Glutamatergic neuron (in vitro differentiated cells): ENCODE measurements at regions not wholly inside any gene's neighbourhood (a gene's known extent, or its start where the extent isn't known, plus 50 kb on each side); places are given as distances from the start of the nearest gene placed in this dataset.

Experiments
- DNase-seq: peaks from one replicate; pipeline ENCODE4 v3.0.0; 2022
- H3K27ac Mint-ChIP-seq: one replicate; pipeline ENCODE4 v1.8.0; 2020; ENCODE audit warnings: mild to moderate bottlenecking, mixed read lengths, inconsistent platforms; ENCODE audit not compliant: unreplicated experiment
- H3K27me3 Mint-ChIP-seq: one replicate; pipeline ENCODE4 v1.8.0; 2020; ENCODE audit warnings: mild to moderate bottlenecking, moderate library complexity, mixed read lengths, inconsistent platforms; ENCODE audit not compliant: unreplicated experiment
- H3K36me3 Mint-ChIP-seq: one replicate; pipeline ENCODE4 v1.8.0; 2020; ENCODE audit warnings: mild to moderate bottlenecking, mixed read lengths, inconsistent platforms; ENCODE audit not compliant: unreplicated experiment
- H3K4me1 Mint-ChIP-seq: one replicate; pipeline ENCODE4 v1.8.0; 2020; ENCODE audit warnings: mild to moderate bottlenecking, low read depth, mixed read lengths, inconsistent platforms; ENCODE audit not compliant: unreplicated experiment
- H3K4me3 Mint-ChIP-seq: one replicate; pipeline ENCODE4 v1.8.0; 2020; ENCODE audit warnings: mild to moderate bottlenecking, mixed read lengths, inconsistent platforms; ENCODE audit not compliant: unreplicated experiment
- H3K9me3 Mint-ChIP-seq: one replicate; pipeline ENCODE4 v1.8.0; 2020; ENCODE audit warnings: mild to moderate bottlenecking, moderate library complexity, mixed read lengths, inconsistent platforms; ENCODE audit not compliant: unreplicated experiment
- TF ChIP-seq, protein P1 (sequence below): fragments of 200-600 bp; sonication (generic); IDR thresholded peaks from one replicate; pipeline ENCODE4 v1.5.0; 2021; ENCODE audit not compliant: partially characterized antibody, unreplicated experiment

DNA sequence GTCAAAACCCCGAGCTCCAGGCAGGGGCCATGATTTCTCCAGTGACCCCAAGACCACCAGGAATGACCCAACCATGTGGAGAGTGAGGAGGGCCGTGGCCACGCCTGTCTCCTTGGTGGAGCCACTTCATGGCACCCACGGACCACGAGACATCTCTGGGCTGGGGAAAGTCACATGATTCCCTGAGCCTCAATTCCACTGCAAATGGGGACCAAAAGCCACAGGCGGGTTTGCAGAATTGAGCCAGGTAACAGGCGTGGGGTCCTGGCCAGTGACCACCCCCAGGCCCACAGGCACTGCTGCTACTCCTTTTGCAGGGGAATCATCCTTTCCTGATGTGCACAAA is 178.9 kb downstream of the CTTN start:
- H3K9me3 Mint-ChIP-seq = no peaks in the 10 kb centered on the region
- TF ChIP-seq, protein P1, sequence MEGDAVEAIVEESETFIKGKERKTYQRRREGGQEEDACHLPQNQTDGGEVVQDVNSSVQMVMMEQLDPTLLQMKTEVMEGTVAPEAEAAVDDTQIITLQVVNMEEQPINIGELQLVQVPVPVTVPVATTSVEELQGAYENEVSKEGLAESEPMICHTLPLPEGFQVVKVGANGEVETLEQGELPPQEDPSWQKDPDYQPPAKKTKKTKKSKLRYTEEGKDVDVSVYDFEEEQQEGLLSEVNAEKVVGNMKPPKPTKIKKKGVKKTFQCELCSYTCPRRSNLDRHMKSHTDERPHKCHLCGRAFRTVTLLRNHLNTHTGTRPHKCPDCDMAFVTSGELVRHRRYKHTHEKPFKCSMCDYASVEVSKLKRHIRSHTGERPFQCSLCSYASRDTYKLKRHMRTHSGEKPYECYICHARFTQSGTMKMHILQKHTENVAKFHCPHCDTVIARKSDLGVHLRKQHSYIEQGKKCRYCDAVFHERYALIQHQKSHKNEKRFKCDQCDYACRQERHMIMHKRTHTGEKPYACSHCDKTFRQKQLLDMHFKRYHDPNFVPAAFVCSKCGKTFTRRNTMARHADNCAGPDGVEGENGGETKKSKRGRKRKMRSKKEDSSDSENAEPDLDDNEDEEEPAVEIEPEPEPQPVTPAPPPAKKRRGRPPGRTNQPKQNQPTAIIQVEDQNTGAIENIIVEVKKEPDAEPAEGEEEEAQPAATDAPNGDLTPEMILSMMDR = no peak

DNA sequence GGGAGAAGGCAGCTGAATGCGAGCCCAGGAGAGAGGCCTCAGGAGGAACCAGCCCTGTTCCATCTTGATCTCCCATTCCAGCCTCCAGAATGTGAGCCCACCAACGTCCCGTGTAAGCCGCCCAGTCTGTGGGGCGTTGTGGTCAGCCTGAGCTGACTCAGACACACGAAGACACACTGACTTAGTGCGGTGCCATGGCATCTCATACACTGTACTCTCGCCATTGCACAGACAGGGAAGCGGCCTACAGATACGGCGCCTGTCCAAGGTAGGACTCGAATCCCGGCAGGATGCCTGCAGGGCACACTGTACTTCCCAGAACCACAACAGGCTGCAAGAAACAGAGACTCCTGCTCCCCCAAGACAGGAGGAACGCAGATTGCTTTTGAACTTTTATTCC is 179.6 kb downstream of the CTTN start:
- Mint-ChIP-seq H3K4me3 (no peak overlapping the region), H3K9me3 (no peaks in the 10 kb centered on the region), H3K36me3 (no peaks in the 10 kb centered on the region), H3K27ac (no peak overlapping the region), H3K27me3 (peaks cover 2% of the 10 kb centered on the region), H3K4me1 (peaks cover 3% of the 10 kb centered on the region)
- no peak for DNase-seq
- TF ChIP-seq, protein P1 = no peak

More for the DNA sequence above, 178.9 kb downstream of the CTTN start:
- no peak overlapping the region for H3K27ac Mint-ChIP-seq
- H3K4me1 Mint-ChIP-seq = peaks cover 3% of the 10 kb centered on the region
- no peaks in the 10 kb centered on the region for H3K36me3 Mint-ChIP-seq
- H3K4me3 Mint-ChIP-seq = no peak overlapping the region
- peaks cover 4% of the 10 kb centered on the region for H3K27me3 Mint-ChIP-seq
- DNase-seq = no peak

DNA sequence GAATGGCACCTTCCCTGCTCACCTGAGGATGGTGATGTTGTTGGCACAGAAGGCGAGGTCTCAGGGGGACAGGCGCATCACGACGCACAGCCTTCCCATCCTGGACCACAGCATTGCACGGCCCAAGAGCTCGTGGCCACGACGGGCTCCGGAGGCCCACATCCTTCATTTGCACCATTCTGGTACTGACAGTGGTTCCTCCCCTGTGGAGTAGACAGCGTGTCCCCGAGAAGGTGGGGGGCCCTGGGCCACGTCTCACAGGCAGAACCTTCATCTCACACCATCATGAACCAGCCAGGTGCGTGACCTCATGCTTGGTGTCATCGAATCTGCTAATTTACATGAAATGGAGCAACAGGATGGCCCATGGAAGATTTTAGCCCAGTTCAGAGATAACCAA is 180.0 kb downstream of the CTTN start:
- Mint-ChIP-seq H3K9me3 (no peaks in the 10 kb centered on the region), H3K27ac (no peak overlapping the region), H3K27me3 (peaks cover 2% of the 10 kb centered on the region), H3K36me3 (no peaks in the 10 kb centered on the region), H3K4me1 (peaks cover 3% of the 10 kb centered on the region), H3K4me3 (no peak overlapping the region)
- TF ChIP-seq, protein P1 = no peak
- no peak for DNase-seq

DNA sequence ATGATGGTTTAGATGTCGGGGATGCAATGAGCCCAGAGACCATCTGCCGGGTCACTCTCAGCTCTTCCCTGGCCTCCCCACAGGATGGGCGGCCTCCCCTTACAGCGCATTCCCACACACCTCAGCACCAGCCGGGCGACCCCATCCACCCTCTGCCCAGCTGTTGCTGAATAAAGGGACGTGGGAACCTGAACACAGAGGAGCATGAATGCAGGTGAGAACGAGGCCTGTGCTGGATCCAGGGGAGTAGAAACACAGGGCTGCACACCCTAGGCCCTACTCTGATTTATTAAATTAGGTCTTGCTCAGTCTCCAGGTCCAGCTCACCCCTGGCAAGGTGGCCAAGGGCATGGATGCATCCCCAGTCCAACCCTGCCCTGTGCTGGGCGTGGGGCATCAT is 180.5 kb downstream of the CTTN start:
- TF ChIP-seq, protein P1 = no peak
- Mint-ChIP-seq H3K9me3 (no peaks in the 10 kb centered on the region), H3K4me1 (peaks cover 3% of the 10 kb centered on the region), H3K36me3 (no peaks in the 10 kb centered on the region), H3K4me3 (no peak overlapping the region), H3K27ac (no peak overlapping the region), H3K27me3 (peaks cover 2% of the 10 kb centered on the region)
- no peak for DNase-seq

DNA sequence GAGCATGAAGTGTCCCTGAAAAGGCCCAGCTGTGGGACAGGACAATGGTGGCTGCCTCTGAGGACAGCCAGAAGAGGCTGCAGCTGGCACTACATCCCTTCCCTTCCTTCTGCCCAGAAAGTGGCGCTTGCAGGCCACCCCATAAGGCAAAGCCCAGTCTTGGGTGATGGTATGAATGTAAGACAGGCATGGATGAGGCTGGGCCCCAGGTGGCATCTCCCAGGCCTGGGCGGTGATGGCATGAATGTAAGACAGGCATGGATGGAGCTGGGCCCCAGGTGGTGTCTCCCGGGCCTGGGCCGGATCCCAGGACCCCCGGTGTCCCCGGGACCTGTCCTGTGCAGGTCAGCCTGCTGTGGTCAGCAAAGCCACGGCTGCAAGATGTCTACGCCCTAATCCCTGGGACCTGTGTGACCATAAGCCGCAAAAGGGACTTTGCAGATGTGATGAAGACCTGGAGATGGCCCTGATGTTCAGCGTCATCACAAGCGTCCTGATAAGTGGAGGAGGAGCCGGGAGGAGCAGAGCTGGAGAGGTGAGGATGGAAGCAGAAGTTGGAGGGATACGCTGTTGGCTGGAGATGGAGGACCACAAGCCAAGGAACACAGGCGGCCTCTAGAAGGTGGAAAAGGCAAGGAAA is 181.1 kb downstream of the CTTN start:
- Mint-ChIP-seq H3K9me3 (no peaks in the 10 kb centered on the region), H3K27ac (no peak overlapping the region), H3K36me3 (no peaks in the 10 kb centered on the region), H3K27me3 (peaks cover 2% of the 10 kb centered on the region), H3K4me1 (peaks cover 3% of the 10 kb centered on the region), H3K4me3 (no peak overlapping the region)
- TF ChIP-seq, protein P1 = no peak
- no peak for DNase-seq
